Activated gamma-delta T cell treated with Interleukin-2 at 50 U/mL for 16 hours (primary cell): ENCODE measurements at regions not wholly inside any gene's neighbourhood (a gene's known extent, or its start where the extent isn't known, plus 50 kb on each side); places are given as distances from the start of the nearest gene placed in this dataset.

ENCODE experiments used
- DNase-seq: peaks from one replicate; pipeline ENCODE4 v3.0.0-alpha.2; 2020

GRCh38 chr16:82567175-82567574 is 59.6 kb upstream of the CDH13 start:
- no peak for DNase-seq

- DNase-seq = no peak
These were observed 63.4 kb upstream of the CDH13 start for GRCh38 chr16:82563401-82563800.

- DNase-seq = no peak
These were observed 64.5 kb upstream of the CDH13 start for GRCh38 chr16:82562183-82562683.

- no peak for DNase-seq
These were observed 65.9 kb upstream of the CDH13 start for GRCh38 chr16:82560805-82561325.

GRCh38 chr16:82544378-82545160 is 82.2 kb upstream of the CDH13 start:
- DNase-seq = no peak

GRCh38 chr16:82542714-82543113 is 84.1 kb upstream of the CDH13 start:
- DNase-seq = no peak

- no peak for DNase-seq
These were observed 85.7 kb upstream of the CDH13 start for GRCh38 chr16:82541103-82541502.

GRCh38 chr16:82535764-82536163 is 91.0 kb upstream of the CDH13 start:
- no peak for DNase-seq

GRCh38 chr16:82535262-82535661 is 91.5 kb upstream of the CDH13 start:
- no peak for DNase-seq

- no peak for DNase-seq
These were observed 93.6 kb upstream of the CDH13 start for GRCh38 chr16:82533189-82533588.

- no peak for DNase-seq
These were observed 95.9 kb upstream of the CDH13 start for GRCh38 chr16:82530883-82531282.

GRCh38 chr16:82527101-82527500 is 99.7 kb upstream of the CDH13 start:
- no peak for DNase-seq

- DNase-seq = no peak
These were observed 101.8 kb upstream of the CDH13 start for GRCh38 chr16:82524976-82525375.

- no peak for DNase-seq
These were observed 103.0 kb upstream of the CDH13 start for GRCh38 chr16:82523815-82524214.

GRCh38 chr16:82522026-82522425 is 104.7 kb upstream of the CDH13 start:
- no peak for DNase-seq

- no peak for DNase-seq
These were observed 108.0 kb upstream of the CDH13 start for GRCh38 chr16:82518811-82519210.

- DNase-seq = no peak
These were observed 112.5 kb upstream of the CDH13 start for GRCh38 chr16:82514262-82514661.

- no peak for DNase-seq
These were observed 115.9 kb upstream of the CDH13 start for GRCh38 chr16:82510789-82511305.

- no peak for DNase-seq
These were observed 116.9 kb upstream of the CDH13 start for GRCh38 chr16:82509691-82510430.

- no peak for DNase-seq
These were observed 119.8 kb upstream of the CDH13 start for GRCh38 chr16:82506692-82507670.

- DNase-seq = no peak
These were observed 121.9 kb upstream of the CDH13 start for GRCh38 chr16:82504836-82505235.

GRCh38 chr16:82499302-82499701 is 127.5 kb upstream of the CDH13 start:
- no peak for DNase-seq

GRCh38 chr16:82497139-82497538 is 129.6 kb upstream of the CDH13 start:
- DNase-seq = no peak
